22Rv1 (cell line): ENCODE measurements at regions not wholly inside any gene's neighbourhood (a gene's known extent, or its start where the extent isn't known, plus 50 kb on each side); places are given as distances from the start of the nearest gene placed in this dataset.

Experiments used
- CTCF ChIP-seq: fragments of 450-650 bp; IDR thresholded peaks from 2 replicates; pipeline ENCODE4 v1.5.1; 2017; ENCODE audit warnings: mild to moderate bottlenecking
- ZFX ChIP-seq: fragments of 450-650 bp; IDR thresholded peaks from 2 replicates; pipeline ENCODE4 v1.6.1; 2017; ENCODE audit warnings: antibody characterized with exemption, borderline replicate concordance

GRCh38 chr9:79953908-79954307 is 382.1 kb downstream of the TLE4 start:
- TF ChIP-seq CTCF (no peak), ZFX (no peak)
